ENCODE measurements at regions not wholly inside any gene's neighbourhood (a gene's known extent, or its start where the extent isn't known, plus 50 kb on each side); places are given as distances from the start of the nearest gene placed in this dataset.

DNA sequence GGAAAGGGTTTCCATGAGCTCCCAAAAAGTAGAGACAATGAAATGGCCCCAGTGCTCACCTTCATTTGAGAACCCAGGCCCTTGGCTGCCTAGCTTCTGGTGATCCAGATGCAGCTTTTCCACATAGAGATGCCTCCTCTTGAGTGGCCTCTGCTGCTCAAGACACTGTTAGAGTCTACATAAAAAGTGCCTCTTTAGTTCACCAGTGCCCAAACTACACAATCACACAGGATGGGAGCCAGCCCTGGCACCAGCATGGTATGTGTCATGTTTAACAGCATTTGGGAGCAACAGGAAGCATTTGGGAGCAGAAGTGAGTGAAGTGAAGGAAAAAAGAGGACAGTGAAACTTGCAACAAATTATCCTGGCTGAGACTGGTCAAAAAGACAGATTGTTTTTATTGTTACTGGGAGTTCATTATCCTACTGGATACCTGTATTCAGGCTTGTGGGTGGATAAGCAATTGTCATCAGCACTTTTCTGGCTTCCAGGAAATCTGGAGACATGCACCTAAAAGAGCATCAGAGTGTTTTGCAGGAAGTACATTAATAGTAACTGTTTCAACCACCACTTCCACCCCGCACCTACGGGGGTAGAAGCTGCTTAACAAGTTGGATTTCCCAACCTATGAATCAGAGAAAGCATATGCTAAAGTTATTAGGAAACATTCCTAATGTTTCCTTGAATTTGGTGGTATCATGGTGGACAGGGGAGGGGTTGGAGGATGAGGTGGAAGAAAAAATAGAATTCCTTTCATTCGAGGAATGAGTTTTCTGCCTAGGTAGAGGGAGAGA, 416.2 kb downstream of the IGSF11 start:
- H3K4me3 ChIP-seq: no peak overlapping the region
- no peaks in the 10 kb centered on the region for H3K36me3 ChIP-seq
- no peak for ATAC-seq
- TF ChIP-seq POLR2AphosphoS5 (IDR thresholded peaks at IDR 0.05) (no peak), EP300 (IDR thresholded peaks at IDR 0.05) (no peak), POLR2A (IDR thresholded peaks at IDR 0.05) (no peak)
- TF ChIP-seq, protein P1, sequence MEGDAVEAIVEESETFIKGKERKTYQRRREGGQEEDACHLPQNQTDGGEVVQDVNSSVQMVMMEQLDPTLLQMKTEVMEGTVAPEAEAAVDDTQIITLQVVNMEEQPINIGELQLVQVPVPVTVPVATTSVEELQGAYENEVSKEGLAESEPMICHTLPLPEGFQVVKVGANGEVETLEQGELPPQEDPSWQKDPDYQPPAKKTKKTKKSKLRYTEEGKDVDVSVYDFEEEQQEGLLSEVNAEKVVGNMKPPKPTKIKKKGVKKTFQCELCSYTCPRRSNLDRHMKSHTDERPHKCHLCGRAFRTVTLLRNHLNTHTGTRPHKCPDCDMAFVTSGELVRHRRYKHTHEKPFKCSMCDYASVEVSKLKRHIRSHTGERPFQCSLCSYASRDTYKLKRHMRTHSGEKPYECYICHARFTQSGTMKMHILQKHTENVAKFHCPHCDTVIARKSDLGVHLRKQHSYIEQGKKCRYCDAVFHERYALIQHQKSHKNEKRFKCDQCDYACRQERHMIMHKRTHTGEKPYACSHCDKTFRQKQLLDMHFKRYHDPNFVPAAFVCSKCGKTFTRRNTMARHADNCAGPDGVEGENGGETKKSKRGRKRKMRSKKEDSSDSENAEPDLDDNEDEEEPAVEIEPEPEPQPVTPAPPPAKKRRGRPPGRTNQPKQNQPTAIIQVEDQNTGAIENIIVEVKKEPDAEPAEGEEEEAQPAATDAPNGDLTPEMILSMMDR (IDR thresholded peaks at IDR 0.05): no peak
- H3K27me3 ChIP-seq: no peaks in the 10 kb centered on the region
- H3K4me1 ChIP-seq: no peaks in the 10 kb centered on the region
- H3K9me3 ChIP-seq: no peaks in the 10 kb centered on the region
- H3K27ac ChIP-seq: no peak overlapping the region
- WGBS, 2 donors (ENCODE audit: low coverage in 1 of 2): 47 to 67% methylated on average over 3 of the region's 3 CpGs

DNA sequence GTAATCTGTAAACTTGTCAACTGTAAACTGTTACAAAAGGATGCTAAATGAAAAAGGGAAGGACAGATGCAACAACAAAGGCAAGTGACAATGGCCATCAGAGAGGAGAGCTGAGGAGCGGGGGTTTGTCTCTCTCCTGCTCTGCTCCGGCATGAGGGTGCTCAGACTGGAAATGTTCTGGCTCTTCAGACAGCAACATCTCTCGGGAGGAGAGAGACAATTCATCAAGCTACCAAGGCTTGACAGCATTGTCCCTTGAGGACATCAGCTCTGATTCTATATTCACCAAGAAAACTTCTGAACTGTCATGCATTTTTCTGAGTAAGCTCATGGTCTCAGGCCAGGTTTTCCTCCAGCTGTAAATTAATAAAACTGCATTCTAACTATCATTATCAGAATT, 408.2 kb downstream of the IGSF11 start:
- Histone ChIP-seq H3K4me3 (no peak overlapping the region), H3K27me3 (no peaks in the 10 kb centered on the region), H3K4me1 (no peaks in the 10 kb centered on the region), H3K27ac (no peak overlapping the region), H3K36me3 (no peaks in the 10 kb centered on the region), H3K9me3 (no peaks in the 10 kb centered on the region)
- TF ChIP-seq POLR2AphosphoS5 (IDR thresholded peaks at IDR 0.05) (no peak), EP300 (IDR thresholded peaks at IDR 0.05) (no peak), POLR2A (IDR thresholded peaks at IDR 0.05) (no peak)
- TF ChIP-seq, protein P1 (IDR thresholded peaks at IDR 0.05): no peak
- ATAC-seq: no peak
- WGBS, 2 donors (ENCODE audit: low coverage in 1 of 2): 52 to 61% methylated on average over 3 of the region's 3 CpGs

DNA sequence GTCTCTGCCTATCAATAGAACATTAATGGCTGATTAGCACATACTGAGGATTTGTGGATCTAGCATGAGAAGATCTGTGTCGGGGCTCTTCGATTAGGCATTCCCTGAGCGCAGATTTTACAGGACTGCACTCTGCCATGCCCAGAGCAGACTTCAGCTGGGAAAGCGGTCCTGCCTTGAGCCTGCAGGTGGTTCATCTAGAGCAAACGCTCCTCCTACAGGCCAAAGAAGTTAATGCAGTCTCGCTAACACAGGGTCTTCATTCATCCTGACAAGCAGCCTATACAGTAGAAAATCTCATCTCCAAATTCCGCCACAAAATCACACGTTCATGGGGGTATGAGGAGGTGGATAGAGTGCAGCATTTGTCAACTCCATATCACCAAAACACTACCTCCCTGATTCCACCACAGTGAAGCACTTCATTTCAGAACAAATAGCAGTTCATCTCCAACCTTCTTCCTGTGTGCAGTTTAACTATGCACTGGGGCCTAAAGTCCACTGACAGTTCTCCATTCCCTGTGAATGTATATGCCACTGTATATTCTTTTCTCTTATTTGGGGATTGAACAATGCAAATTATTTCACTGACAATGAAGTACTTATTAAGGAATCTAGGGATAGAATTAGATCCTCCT, 405.8 kb downstream of the IGSF11 start:
- WGBS, 2 donors (ENCODE audit: low coverage in 1 of 2): 6 to 8% methylated on average over 4 to 6 of the region's 8 CpGs
- no peaks in the 10 kb centered on the region for H3K4me1 ChIP-seq
- H3K9me3 ChIP-seq: no peaks in the 10 kb centered on the region
- no peaks in the 10 kb centered on the region for H3K27me3 ChIP-seq
- H3K4me3 ChIP-seq: no peak overlapping the region
- peak; percentile 51 for ATAC-seq
- no peaks in the 10 kb centered on the region for H3K36me3 ChIP-seq
- TF ChIP-seq POLR2A (IDR thresholded peaks at IDR 0.05) (no peak), EP300 (IDR thresholded peaks at IDR 0.05) (no peak)
- TF ChIP-seq, protein P1 (IDR thresholded peaks at IDR 0.05): peak; percentile 62 to 80 (median 68)
- no peak overlapping the region for H3K27ac ChIP-seq

DNA sequence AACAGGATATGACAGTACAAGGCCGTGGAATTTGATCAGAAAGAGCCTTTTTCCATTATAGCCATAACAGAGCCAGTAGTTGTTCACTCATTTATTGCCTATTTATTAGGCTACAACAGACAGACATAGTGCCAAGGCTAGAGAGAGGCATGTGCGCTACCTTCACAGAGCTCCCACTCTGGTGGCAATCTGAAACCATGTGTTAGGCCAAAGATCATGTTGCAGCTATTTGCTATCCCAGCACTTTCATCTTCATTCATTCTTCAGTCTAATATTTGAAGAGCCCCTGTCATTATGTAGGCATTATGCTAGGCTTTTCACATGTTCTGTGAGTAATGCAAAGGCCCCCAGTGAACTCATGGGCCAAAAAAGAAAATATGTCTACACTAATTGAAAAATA, 404.8 kb downstream of the IGSF11 start:
- no peaks in the 10 kb centered on the region for H3K27me3 ChIP-seq
- H3K36me3 ChIP-seq: no peaks in the 10 kb centered on the region
- no peaks in the 10 kb centered on the region for H3K4me1 ChIP-seq
- no peak for TF ChIP-seq POLR2A (IDR thresholded peaks at IDR 0.05)
- TF ChIP-seq EP300 (IDR thresholded peaks at IDR 0.05): no peak
- TF ChIP-seq, protein P1 (IDR thresholded peaks at IDR 0.05): no peak
- TF ChIP-seq POLR2AphosphoS5 (IDR thresholded peaks at IDR 0.05): no peak
- ATAC-seq: no peak
- H3K27ac ChIP-seq: no peak overlapping the region
- H3K4me3 ChIP-seq: no peak overlapping the region
- WGBS, 2 donors (ENCODE audit: low coverage in 1 of 2): 79 to 94% methylated on average over 2 of the region's 2 CpGs
- H3K9me3 ChIP-seq: no peaks in the 10 kb centered on the region

DNA sequence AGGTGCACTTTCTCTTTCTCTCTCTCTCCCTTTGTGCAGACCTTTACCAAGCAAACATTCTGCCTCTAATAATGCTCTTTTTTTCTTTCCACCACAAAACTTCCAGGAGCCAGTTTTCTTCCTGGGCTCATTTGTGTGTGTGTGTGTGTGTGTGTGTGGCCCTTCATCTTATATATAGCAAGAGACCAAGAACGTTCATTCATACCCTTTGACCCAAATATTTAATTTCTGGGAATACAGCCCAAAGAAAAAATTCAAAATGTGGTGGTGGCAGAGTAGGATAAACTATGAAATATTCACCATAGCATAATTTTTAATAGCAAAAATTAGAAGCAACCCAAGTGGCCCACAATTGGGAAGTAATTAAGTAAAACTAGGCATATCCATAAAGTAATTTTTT, 398.9 kb downstream of the IGSF11 start:
- TF ChIP-seq, protein P1 (IDR thresholded peaks at IDR 0.05): no peak
- TF ChIP-seq EP300 (IDR thresholded peaks at IDR 0.05) (no peak), POLR2A (IDR thresholded peaks at IDR 0.05) (no peak), POLR2AphosphoS5 (IDR thresholded peaks at IDR 0.05) (no peak)
- no peak overlapping the region for H3K4me3 ChIP-seq
- H3K36me3 ChIP-seq: no peaks in the 10 kb centered on the region
- no peak overlapping the region for H3K27ac ChIP-seq
- peaks cover 6% of the 10 kb centered on the region for H3K27me3 ChIP-seq
- H3K9me3 ChIP-seq: no peaks in the 10 kb centered on the region
- H3K4me1 ChIP-seq: no peaks in the 10 kb centered on the region
- ATAC-seq: no peak
- WGBS, 2 donors (ENCODE audit: low coverage in 1 of 2): 31% methylated on average over 1 of the region's 1 CpG; no CpG with 5 or more reads in 1 of the 2 donors
